PC-9 (cell line): ENCODE measurements at regions not wholly inside any gene's neighbourhood (a gene's known extent, or its start where the extent isn't known, plus 50 kb on each side); places are given as distances from the start of the nearest gene placed in this dataset.

Experiments used
- BruUV-seq: library from RNA; stranded (reverse); fragments of 400-500 nt; replicated peaks from 2 replicates; lab custom pipeline; 2021; lab: Mats Ljungman, UMichigan
- CTCF ChIA-PET: fragments of 300-600 bp; sonication (Branson Sonifier 250); formaldehyde crosslinking; loops from one replicate; lab custom pipeline; 2022; ENCODE audit warnings: antibody characterized with exemption; lab: Charles Lee
- POLR2A ChIA-PET: fragments of 300-600 bp; sonication (Branson Sonifier 250); formaldehyde crosslinking; loops from one replicate; lab custom pipeline; 2022; ENCODE audit warnings: antibody characterized with exemption; ENCODE audit not compliant: unreplicated experiment; lab: Charles Lee
- DNase-seq, 2 experiments: peaks; one replicate each; pipeline versions ENCODE4 v3.0.0 to v3.0.0-alpha.2; 2015 to 2022; ENCODE audit warnings: mixed read lengths in 1 of 2
- H2AFZ ChIP-seq: fragments of 200-600 bp; sonication (generic); 2 replicates; pipeline ENCODE4 v1.8.1; 2017; ENCODE audit warnings: antibody characterized with exemption
- H3F3A ChIP-seq: fragments of 200-600 bp; sonication (generic); 2 replicates; pipeline ENCODE4 v1.8.1; 2017; ENCODE audit warnings: antibody characterized with exemption, mild to moderate bottlenecking, low read depth; ENCODE audit not compliant: insufficient read depth
- H3K27ac ChIP-seq: fragments of 200-600 bp; sonication (generic); 2 replicates; pipeline ENCODE4 v1.6.1; 2016; ENCODE audit warnings: mixed run types
- H3K27me3 ChIP-seq: fragments of 200-600 bp; sonication (generic); 2 replicates; pipeline ENCODE4 v1.6.1; 2016; ENCODE audit warnings: low read depth, mixed run types; ENCODE audit not compliant: insufficient read depth
- H3K36me3 ChIP-seq: fragments of 200-600 bp; sonication (generic); 2 replicates; pipeline ENCODE4 v1.6.1; 2016; ENCODE audit warnings: low read depth, mixed run types
- H3K4me1 ChIP-seq: fragments of 200-600 bp; sonication (generic); replicated peaks from 2 replicates; pipeline ENCODE4 v1.6.1; 2016; ENCODE audit warnings: mixed run types; ENCODE audit not compliant: insufficient read depth
- H3K4me2 ChIP-seq: fragments of 200-600 bp; sonication (generic); 2 replicates; pipeline ENCODE4 v1.6.1; 2017; ENCODE audit warnings: mixed run types
- H3K4me3 ChIP-seq: fragments of 200-600 bp; sonication (generic); 2 replicates; pipeline ENCODE4 v1.6.1; 2016; ENCODE audit warnings: mixed run types
- H3K79me2 ChIP-seq: fragments of 200-600 bp; sonication (generic); 2 replicates; pipeline ENCODE4 v1.6.1; 2017; ENCODE audit warnings: low read depth, mixed run types
- H3K9me2 ChIP-seq: fragments of 200-600 bp; sonication (generic); 2 replicates; pipeline ENCODE4 v1.8.1; 2017; ENCODE audit warnings: mild to moderate bottlenecking; ENCODE audit not compliant: insufficient read depth
- H3K9me3 ChIP-seq: fragments of 200-600 bp; sonication (generic); 2 replicates; pipeline ENCODE4 v1.8.1; 2016; ENCODE audit warnings: low read depth; ENCODE audit not compliant: insufficient read depth
- H4K20me1 ChIP-seq: fragments of 200-600 bp; sonication (generic); 2 replicates; pipeline ENCODE4 v1.8.1; 2017; ENCODE audit not compliant: insufficient read depth
- CTCF ChIP-seq: fragments of 200-600 bp; sonication (generic); conservative IDR thresholded peaks from 2 replicates; pipeline ENCODE4 v1.6.1; 2017; ENCODE audit warnings: mixed run types, antibody characterized with exemption, mild to moderate bottlenecking, moderate library complexity
- EZH2 ChIP-seq: fragments of 200-600 bp; sonication (generic); IDR thresholded peaks from 2 replicates; pipeline ENCODE4 v1.8.0; 2017; ENCODE audit warnings: antibody characterized with exemption, low read depth
- intact Hi-C: fragments of 100-400 bp; cut with micrococcal nuclease; formaldehyde crosslinking; loops from one replicate; pipeline ENCODE4 v1.10.0; 2022; ENCODE audit not compliant: unreplicated experiment

DNA sequence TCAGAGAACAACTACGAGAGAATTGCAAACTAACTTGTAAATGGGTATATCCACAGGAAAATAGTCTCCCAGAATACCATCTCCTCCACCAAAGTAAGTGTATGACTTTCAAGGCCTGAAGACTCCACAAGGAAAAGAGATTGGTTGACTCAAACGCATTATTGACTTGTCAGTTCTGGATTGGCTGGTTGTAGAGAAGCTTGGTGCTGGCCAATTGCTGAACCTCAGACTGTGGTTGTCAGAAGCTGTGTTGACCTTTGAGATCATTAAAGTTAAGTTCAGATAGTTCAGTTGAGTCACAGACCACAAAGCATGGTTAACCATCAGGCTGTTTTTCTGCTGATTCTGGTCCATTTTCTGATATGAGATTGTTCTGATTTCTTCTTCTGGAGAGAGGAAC, 388.3 kb downstream of the BMP2 start:
- no peak for TF ChIP-seq EZH2
- no peak for TF ChIP-seq CTCF
- H2AFZ ChIP-seq, result no peak overlapping the region
- intact Hi-C loops, result no loop called here
- H3K36me3 ChIP-seq, result no peaks in the 10 kb centered on the region
- H3K27me3 ChIP-seq, result no peaks in the 10 kb centered on the region
- no TSS peak for BruUV-seq
- no peaks in the 10 kb centered on the region for H3K79me2 ChIP-seq
- POLR2A ChIA-PET, result no interaction called here
- no peaks in the 10 kb centered on the region for H3K4me1 ChIP-seq
- no peak overlapping the region for H3K27ac ChIP-seq
- H3K4me3 ChIP-seq, result no peak overlapping the region
- CTCF ChIA-PET, result no interaction called here
- no peaks in the 10 kb centered on the region for H3F3A ChIP-seq
- H4K20me1 ChIP-seq, result no peaks in the 10 kb centered on the region
- H3K4me2 ChIP-seq, result no peak overlapping the region
- H3K9me2 ChIP-seq, result no peaks in the 10 kb centered on the region
- no peaks in the 10 kb centered on the region for H3K9me3 ChIP-seq
- DNase-seq, result no peak

DNA sequence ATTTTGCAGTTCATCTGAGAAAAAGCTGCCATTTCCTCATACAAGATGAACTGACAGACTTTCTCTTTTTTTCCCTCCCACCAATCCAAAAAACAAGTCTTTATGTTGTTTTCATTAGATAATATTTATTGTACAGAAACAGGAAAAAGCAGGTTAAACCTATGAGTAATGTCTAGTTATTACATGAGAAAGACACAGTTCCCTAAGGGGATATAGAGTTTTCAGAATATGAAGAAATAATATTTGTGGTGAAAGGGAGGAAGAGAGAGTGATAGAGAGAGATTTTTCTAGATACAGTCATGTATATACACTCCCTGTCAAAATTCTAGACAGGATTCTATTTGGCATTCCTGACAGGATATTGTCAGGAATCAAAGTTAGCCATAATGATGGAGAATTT, 392.4 kb downstream of the BMP2 start:
- Histone ChIP-seq H3K4me3 (no peak overlapping the region), H2AFZ (no peak overlapping the region), H3K4me1 (no peaks in the 10 kb centered on the region), H3K9me3 (no peaks in the 10 kb centered on the region), H3K9me2 (no peaks in the 10 kb centered on the region), H3K27ac (no peak overlapping the region), H3K79me2 (no peaks in the 10 kb centered on the region), H3K27me3 (no peaks in the 10 kb centered on the region), H3K4me2 (no peak overlapping the region), H3K36me3 (no peaks in the 10 kb centered on the region), H4K20me1 (no peaks in the 10 kb centered on the region), H3F3A (no peaks in the 10 kb centered on the region)
- TF ChIP-seq EZH2, result no peak
- TF ChIP-seq CTCF, result no peak
- ChIA-PET POLR2A (no interaction called here), CTCF (interaction anchor here (0.7 kb wide), 1 partner anchor 142 kb away, joined by 3 read pairs; no protein-coding TSS in a partner anchor)
- DNase-seq, result no peak
- intact Hi-C loops, result no loop called here
- no TSS peak for BruUV-seq

DNA sequence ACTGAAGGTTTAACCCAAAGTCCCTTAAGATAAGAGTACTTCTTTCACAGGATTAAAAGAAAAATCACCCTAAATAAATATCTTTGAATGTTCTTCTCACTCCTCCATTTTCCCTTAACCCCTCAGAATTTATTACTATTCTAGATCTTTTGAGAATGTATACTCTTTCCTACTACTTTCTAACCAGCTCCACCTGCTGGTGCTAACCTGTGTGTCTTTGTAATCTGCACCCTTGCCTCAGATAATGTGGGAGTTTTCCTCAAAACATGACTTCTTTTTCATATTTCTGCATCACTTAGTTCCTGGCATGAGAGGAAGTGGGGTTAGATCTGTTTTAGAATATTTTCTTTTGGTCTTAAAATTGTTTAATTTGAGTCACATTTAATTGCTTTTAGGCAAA, 394.2 kb downstream of the BMP2 start:
- no peak overlapping the region for H3K27ac ChIP-seq
- ChIA-PET POLR2A (no interaction called here), CTCF (no interaction called here)
- intact Hi-C loops, result no loop called here
- no peak for DNase-seq
- H4K20me1 ChIP-seq, result no peaks in the 10 kb centered on the region
- H3K9me3 ChIP-seq, result no peaks in the 10 kb centered on the region
- H3K4me3 ChIP-seq, result no peak overlapping the region
- H3K9me2 ChIP-seq, result no peaks in the 10 kb centered on the region
- no peaks in the 10 kb centered on the region for H3K79me2 ChIP-seq
- H3K36me3 ChIP-seq, result no peaks in the 10 kb centered on the region
- no peaks in the 10 kb centered on the region for H3F3A ChIP-seq
- BruUV-seq, result no TSS peak
- H2AFZ ChIP-seq, result no peak overlapping the region
- TF ChIP-seq EZH2 (no peak), CTCF (peak; percentile 50; the same call in 1 of the 2 replicates)
- H3K27me3 ChIP-seq, result no peaks in the 10 kb centered on the region
- H3K4me1 ChIP-seq, result no peaks in the 10 kb centered on the region
- no peak overlapping the region for H3K4me2 ChIP-seq
